ENCODE measurements at regions not wholly inside any gene's neighbourhood (a gene's known extent, or its start where the extent isn't known, plus 50 kb on each side); places are given as distances from the start of the nearest gene placed in this dataset.

DNA sequence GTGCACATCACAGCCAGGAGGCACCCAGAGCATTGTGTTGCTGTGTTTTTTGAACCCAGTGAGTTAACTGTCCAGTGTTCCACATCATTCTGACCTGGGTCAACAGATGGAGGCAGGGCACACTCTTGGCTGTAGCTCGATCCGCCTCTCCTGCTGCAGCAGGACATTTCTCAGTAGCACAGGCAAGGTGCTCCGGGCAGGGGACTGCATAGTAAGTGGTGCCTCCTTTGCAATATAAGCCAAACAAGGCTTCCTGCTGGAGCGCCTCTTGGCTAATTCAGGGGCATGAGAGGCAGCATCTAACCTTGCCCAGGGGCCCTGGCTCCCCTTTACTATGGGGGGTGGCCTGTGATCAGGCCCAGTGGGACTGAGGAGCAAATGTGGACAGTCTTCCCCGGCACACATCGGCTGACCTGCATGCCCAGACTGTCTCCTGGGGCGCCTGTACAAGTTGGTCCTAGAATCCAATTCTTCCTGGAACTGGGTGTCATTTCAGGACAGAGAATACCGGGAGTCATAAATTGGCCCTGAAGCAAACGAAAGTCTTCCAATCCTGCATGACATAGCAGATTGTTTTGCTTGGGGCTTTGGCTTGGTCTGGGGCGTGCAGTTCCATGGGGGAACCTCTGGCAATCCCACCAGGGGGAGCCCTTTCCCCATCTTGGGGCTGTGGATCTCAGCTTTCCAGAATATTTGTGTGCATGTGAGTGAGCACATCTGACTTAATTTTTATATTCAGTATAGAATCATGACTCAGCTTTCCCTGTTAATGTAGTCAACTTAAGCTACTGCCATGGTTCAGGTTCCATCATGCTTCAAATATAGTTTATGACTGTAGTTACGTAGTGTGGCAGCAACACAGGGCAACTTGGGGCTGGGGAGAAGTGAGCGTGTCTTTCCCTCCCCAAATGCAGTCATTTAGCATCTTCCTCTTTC is 56.0 kb upstream of the DDR1 start (continued):
- TF ChIP-seq AFF1 (IDR thresholded peaks at IDR 0.05; ENCODE audit: low read depth in 1 of 2, partially characterized antibody in 2 of 2) = peak in 1 of 2 experiments; percentile 4
- peak; percentile 61 to 91; a peak in 3 of 4 replicates for TF ChIP-seq MAZ (CRISPR knock-in tag; conservative IDR thresholded peaks at IDR 0.05 in 1 of 2, IDR thresholded peaks at IDR 0.05 in 1 of 2)
- TF ChIP-seq YY1 (IDR thresholded peaks at IDR 0.05; ENCODE audit: borderline replicate concordance in 1 of 3, control insufficient read depth in 1 of 3, extremely low read depth in 1 of 3, insufficient read depth in 3 of 3, insufficient read length in 1 of 3, insufficient replicate concordance in 2 of 3, low read depth in 1 of 3, low read length in 2 of 3) = peak in 2 of 3 experiments; percentile 34 to 57
- TF ChIP-seq ZNF316 (IDR thresholded peaks at IDR 0.05) = peak; percentile 96
- TF ChIP-seq ZNF79 (CRISPR knock-in tag; IDR thresholded peaks at IDR 0.05; ENCODE audit: low read depth) = 0 out of 2 replicates have a peak, but pooled peaks have one; percentile 4
- TF ChIP-seq DMBX1 (CRISPR knock-in tag; IDR thresholded peaks at IDR 0.05; ENCODE audit: borderline replicate concordance) = peak; percentile 54; the same call in 1 of the 2 replicates
- TF ChIP-seq SMC3 (conservative IDR thresholded peaks at IDR 0.05; ENCODE audit: insufficient read depth, low read depth, low read length) = peak; percentile 100
- 0 out of 4 replicates have a peak, but pooled peaks of 1 of the 2 experiments have one; percentile 39 for TF ChIP-seq ZMIZ1 (IDR thresholded peaks at IDR 0.05; ENCODE audit: low read depth in 2 of 2, low read length in 2 of 2)
- TF ChIP-seq HDGF (IDR thresholded peaks at IDR 0.05) = peak; percentile 75
- TF ChIP-seq ARID3B (CRISPR knock-in tag; IDR thresholded peaks at IDR 0.05; ENCODE audit: borderline replicate concordance) = no peak
- TF ChIP-seq MYNN (IDR thresholded peaks at IDR 0.05) = no peak; the same call in 1 of the 2 replicates
- TF ChIP-seq MYNN (CRISPR knock-in tag; IDR thresholded peaks at IDR 0.05) = no peak
- TF ChIP-seq, protein P1, sequence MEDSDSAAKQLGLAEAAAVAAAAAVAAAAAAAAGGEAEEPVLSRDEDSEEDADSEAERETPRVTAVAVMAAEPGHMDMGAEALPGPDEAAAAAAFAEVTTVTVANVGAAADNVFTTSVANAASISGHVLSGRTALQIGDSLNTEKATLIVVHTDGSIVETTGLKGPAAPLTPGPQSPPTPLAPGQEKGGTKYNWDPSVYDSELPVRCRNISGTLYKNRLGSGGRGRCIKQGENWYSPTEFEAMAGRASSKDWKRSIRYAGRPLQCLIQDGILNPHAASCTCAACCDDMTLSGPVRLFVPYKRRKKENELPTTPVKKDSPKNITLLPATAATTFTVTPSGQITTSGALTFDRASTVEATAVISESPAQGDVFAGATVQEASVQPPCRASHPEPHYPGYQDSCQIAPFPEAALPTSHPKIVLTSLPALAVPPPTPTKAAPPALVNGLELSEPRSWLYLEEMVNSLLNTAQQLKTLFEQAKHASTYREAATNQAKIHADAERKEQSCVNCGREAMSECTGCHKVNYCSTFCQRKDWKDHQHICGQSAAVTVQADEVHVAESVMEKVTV (CRISPR knock-in tag; IDR thresholded peaks at IDR 0.05) = peak; percentile 100
- TF ChIP-seq NFYB (IDR thresholded peaks at IDR 0.05; ENCODE audit: extremely low read depth, insufficient read length) = no peak

Measured in K562 (cell line).